Liver (tissue), 8 donors: ENCODE measurements at regions not wholly inside any gene's neighbourhood (a gene's known extent, or its start where the extent isn't known, plus 50 kb on each side); places are given as distances from the start of the nearest gene placed in this dataset.

ENCODE experiments used
- DNase-seq: peaks from one replicate; pipeline ENCODE4 v3.0.0-alpha.2; 2017; ENCODE audit warnings: low spot score
- H3K27ac ChIP-seq, 2 donors: one replicate each; pipeline ENCODE4 v1.7.0; 2013; ENCODE audit warnings: inconsistent platforms in 2 of 2, low read length in 2 of 2, control low read depth in 1 of 2, low read depth in 1 of 2, mild to moderate bottlenecking in 1 of 2
- H3K27me3 ChIP-seq, 4 donors: one replicate each; pipeline versions ENCODE4 v1.6.1 to v1.7.0; 2013; ENCODE audit warnings: low read length in 3 of 4, inconsistent platforms in 1 of 4, mild to moderate bottlenecking in 1 of 4, moderate library complexity in 1 of 4; ENCODE audit not compliant: control insufficient read depth in 4 of 4, insufficient read depth in 4 of 4
- H3K36me3 ChIP-seq, 4 donors: one replicate each; pipeline versions ENCODE4 v1.6.1 to v1.7.0; 2013; ENCODE audit warnings: low read length in 3 of 4, mild to moderate bottlenecking in 3 of 4, low read depth in 1 of 4, moderate library complexity in 1 of 4; ENCODE audit not compliant: control insufficient read depth in 4 of 4, insufficient read depth in 3 of 4
- H3K4me1 ChIP-seq, 4 donors: one replicate each; pipeline versions ENCODE4 v1.6.1 to v1.7.0; 2013; ENCODE audit warnings: low read length in 3 of 4, mild to moderate bottlenecking in 3 of 4, moderate library complexity in 1 of 4; ENCODE audit not compliant: control insufficient read depth in 4 of 4, insufficient read depth in 4 of 4
- H3K4me3 ChIP-seq, 3 donors: one replicate each; pipeline versions ENCODE4 v1.6.1 to v1.7.0; 2013; ENCODE audit warnings: low read length in 3 of 3, control low read depth in 1 of 3, low read depth in 1 of 3, mild to moderate bottlenecking in 1 of 3
- H3K9ac ChIP-seq, 2 donors: one replicate each; pipeline ENCODE4 v1.7.0; 2013; ENCODE audit warnings: low read length in 2 of 2, mild to moderate bottlenecking in 2 of 2, moderate library complexity in 2 of 2, control low read depth in 1 of 2, low read depth in 1 of 2
- H3K9me3 ChIP-seq, 4 donors: one replicate each; pipeline versions ENCODE4 v1.6.1 to v1.7.0; 2013; ENCODE audit warnings: low read length in 3 of 4; ENCODE audit not compliant: control insufficient read depth in 4 of 4
- EGR1 ChIP-seq, 2 donors: IDR thresholded peaks; 2 replicates each; pipeline ENCODE4 v1.6.1; 2016 to 2018; ENCODE audit warnings: antibody characterized with exemption in 2 of 2, low read depth in 2 of 2
- FOXA1 ChIP-seq: IDR thresholded peaks from 2 replicates; pipeline ENCODE4 v1.6.1; 2016; ENCODE audit warnings: antibody characterized with exemption
- FOXA2 ChIP-seq: IDR thresholded peaks from 2 replicates; pipeline ENCODE4 v1.6.1; 2016; ENCODE audit warnings: antibody characterized with exemption
- GABPA ChIP-seq, 2 donors: IDR thresholded peaks in 1 of 2; conservative IDR thresholded peaks in 1 of 2; 2 replicates each; pipeline ENCODE4 v1.6.1; 2016; ENCODE audit warnings: antibody characterized with exemption in 2 of 2, mild to moderate bottlenecking in 1 of 2, moderate library complexity in 1 of 2
- HNF4A ChIP-seq, 2 donors: conservative IDR thresholded peaks; 2 replicates each; pipeline ENCODE4 v1.6.1; 2016; ENCODE audit warnings: antibody characterized with exemption in 2 of 2, mild to moderate bottlenecking in 2 of 2
- HNF4G ChIP-seq: IDR thresholded peaks from 2 replicates; pipeline ENCODE4 v1.6.1; 2016; ENCODE audit warnings: antibody characterized with exemption
- JUND ChIP-seq, 2 donors: IDR thresholded peaks; 2 replicates each; pipeline ENCODE4 v1.6.1; 2016; ENCODE audit warnings: antibody characterized with exemption in 2 of 2
- MAX ChIP-seq: IDR thresholded peaks from 2 replicates; pipeline ENCODE4 v1.6.1; 2016; ENCODE audit warnings: antibody characterized with exemption
- NR2F2 ChIP-seq: IDR thresholded peaks from 2 replicates; pipeline ENCODE4 v1.6.1; 2016; ENCODE audit warnings: antibody characterized with exemption
- RAD21 ChIP-seq, 2 donors: IDR thresholded peaks; 2 replicates each; pipeline ENCODE4 v1.6.1; 2016; ENCODE audit warnings: antibody characterized with exemption in 2 of 2, mild to moderate bottlenecking in 2 of 2
- RXRA ChIP-seq, 2 donors: IDR thresholded peaks; 2 replicates each; pipeline ENCODE4 v1.6.1; 2017 to 2018; ENCODE audit warnings: antibody characterized with exemption in 2 of 2, mild to moderate bottlenecking in 1 of 2
- SP1 ChIP-seq: IDR thresholded peaks from 2 replicates; pipeline ENCODE4 v1.6.1; 2018; ENCODE audit warnings: antibody characterized with exemption, mild to moderate bottlenecking
- TAF1 ChIP-seq: conservative IDR thresholded peaks from 2 replicates; pipeline ENCODE4 v1.6.1; 2016; ENCODE audit warnings: antibody characterized with exemption, mild to moderate bottlenecking
- YY1 ChIP-seq: IDR thresholded peaks from 2 replicates; pipeline ENCODE4 v1.6.1; 2016; ENCODE audit warnings: antibody characterized with exemption, mild to moderate bottlenecking
- WGBS: extraction: QIAGEN DNeasy Blood & Tissue Kit; methylation state at CpG from one replicate; pipeline ENCODE4 v1.1.7; 2013; 5-methylcytosine and 5-hydroxymethylcytosine counted together
- TF ChIP-seq, protein P1 (sequence below): IDR thresholded peaks from 2 replicates; pipeline ENCODE4 v1.6.1; 2016; ENCODE audit warnings: antibody characterized with exemption
- TF ChIP-seq, protein P2 (sequence below): IDR thresholded peaks from 2 replicates; pipeline ENCODE4 v1.6.1; 2016; ENCODE audit warnings: antibody characterized with exemption, mild to moderate bottlenecking
- TF ChIP-seq, protein P3 (sequence below): IDR thresholded peaks from 2 replicates; pipeline ENCODE4 v1.6.1; 2016; ENCODE audit warnings: antibody characterized with exemption
- TF ChIP-seq, protein P4 (sequence below): fragments of 150-350 bp; IDR thresholded peaks from 2 replicates; pipeline ENCODE4 v1.5.1; 2017; ENCODE audit warnings: improper control_type of control experiment, low read depth, low read length; ENCODE audit not compliant: missing input control
- donor health status: healthy.
- donor health status: healthy.
- donor health status: healthy.
- donor health status: healthy.
- donor health status: healthy.

DNA sequence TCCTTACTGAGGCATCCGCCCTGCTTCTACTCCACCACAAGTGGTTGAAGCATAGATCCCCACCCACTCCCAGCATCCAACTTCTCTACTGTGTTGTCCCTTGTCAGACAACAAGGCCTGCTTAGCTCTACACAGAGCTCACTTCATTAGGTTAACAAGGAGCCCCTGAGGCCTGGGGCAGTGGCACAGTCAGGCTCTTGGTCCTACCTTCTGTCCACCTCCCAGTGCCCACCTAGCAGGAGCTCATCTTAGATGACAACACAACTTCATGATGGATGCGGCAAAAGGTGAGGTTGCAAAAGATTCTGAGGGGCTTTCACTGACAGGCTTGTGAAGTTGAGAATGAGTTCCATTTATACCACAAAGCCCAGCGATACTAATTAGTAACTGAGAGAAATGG lies 432.0 kb upstream of the CDH5 start:
- TF ChIP-seq, protein P1, sequence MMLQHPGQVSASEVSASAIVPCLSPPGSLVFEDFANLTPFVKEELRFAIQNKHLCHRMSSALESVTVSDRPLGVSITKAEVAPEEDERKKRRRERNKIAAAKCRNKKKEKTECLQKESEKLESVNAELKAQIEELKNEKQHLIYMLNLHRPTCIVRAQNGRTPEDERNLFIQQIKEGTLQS, result no peak
- TF ChIP-seq EGR1 (IDR thresholded peaks at IDR 0.05; ENCODE audit: low read depth in 2 of 2), result no peak
- no peak for TF ChIP-seq FOXA1
- TF ChIP-seq TAF1, result no peak
- TF ChIP-seq HNF4A (conservative IDR thresholded peaks at IDR 0.05), result no peak
- TF ChIP-seq GABPA (IDR thresholded peaks at IDR 0.05 in 1 of 2, conservative IDR thresholded peaks at IDR 0.05 in 1 of 2), result no peak
- TF ChIP-seq RXRA (IDR thresholded peaks at IDR 0.05), result no peak
- no peak for TF ChIP-seq MAX
- TF ChIP-seq, protein P2, sequence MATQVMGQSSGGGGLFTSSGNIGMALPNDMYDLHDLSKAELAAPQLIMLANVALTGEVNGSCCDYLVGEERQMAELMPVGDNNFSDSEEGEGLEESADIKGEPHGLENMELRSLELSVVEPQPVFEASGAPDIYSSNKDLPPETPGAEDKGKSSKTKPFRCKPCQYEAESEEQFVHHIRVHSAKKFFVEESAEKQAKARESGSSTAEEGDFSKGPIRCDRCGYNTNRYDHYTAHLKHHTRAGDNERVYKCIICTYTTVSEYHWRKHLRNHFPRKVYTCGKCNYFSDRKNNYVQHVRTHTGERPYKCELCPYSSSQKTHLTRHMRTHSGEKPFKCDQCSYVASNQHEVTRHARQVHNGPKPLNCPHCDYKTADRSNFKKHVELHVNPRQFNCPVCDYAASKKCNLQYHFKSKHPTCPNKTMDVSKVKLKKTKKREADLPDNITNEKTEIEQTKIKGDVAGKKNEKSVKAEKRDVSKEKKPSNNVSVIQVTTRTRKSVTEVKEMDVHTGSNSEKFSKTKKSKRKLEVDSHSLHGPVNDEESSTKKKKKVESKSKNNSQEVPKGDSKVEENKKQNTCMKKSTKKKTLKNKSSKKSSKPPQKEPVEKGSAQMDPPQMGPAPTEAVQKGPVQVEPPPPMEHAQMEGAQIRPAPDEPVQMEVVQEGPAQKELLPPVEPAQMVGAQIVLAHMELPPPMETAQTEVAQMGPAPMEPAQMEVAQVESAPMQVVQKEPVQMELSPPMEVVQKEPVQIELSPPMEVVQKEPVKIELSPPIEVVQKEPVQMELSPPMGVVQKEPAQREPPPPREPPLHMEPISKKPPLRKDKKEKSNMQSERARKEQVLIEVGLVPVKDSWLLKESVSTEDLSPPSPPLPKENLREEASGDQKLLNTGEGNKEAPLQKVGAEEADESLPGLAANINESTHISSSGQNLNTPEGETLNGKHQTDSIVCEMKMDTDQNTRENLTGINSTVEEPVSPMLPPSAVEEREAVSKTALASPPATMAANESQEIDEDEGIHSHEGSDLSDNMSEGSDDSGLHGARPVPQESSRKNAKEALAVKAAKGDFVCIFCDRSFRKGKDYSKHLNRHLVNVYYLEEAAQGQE, result no peak
- TF ChIP-seq HNF4G, result no peak
- no peak for TF ChIP-seq YY1
- TF ChIP-seq, protein P3, sequence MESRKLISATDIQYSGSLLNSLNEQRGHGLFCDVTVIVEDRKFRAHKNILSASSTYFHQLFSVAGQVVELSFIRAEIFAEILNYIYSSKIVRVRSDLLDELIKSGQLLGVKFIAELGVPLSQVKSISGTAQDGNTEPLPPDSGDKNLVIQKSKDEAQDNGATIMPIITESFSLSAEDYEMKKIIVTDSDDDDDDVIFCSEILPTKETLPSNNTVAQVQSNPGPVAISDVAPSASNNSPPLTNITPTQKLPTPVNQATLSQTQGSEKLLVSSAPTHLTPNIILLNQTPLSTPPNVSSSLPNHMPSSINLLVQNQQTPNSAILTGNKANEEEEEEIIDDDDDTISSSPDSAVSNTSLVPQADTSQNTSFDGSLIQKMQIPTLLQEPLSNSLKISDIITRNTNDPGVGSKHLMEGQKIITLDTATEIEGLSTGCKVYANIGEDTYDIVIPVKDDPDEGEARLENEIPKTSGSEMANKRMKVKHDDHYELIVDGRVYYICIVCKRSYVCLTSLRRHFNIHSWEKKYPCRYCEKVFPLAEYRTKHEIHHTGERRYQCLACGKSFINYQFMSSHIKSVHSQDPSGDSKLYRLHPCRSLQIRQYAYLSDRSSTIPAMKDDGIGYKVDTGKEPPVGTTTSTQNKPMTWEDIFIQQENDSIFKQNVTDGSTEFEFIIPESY, result no peak
- TF ChIP-seq JUND (IDR thresholded peaks at IDR 0.05), result no peak
- TF ChIP-seq FOXA2, result no peak
- TF ChIP-seq NR2F2, result no peak
- no peak for TF ChIP-seq RAD21 (IDR thresholded peaks at IDR 0.05)
- TF ChIP-seq SP1, result no peak
- TF ChIP-seq, protein P4, sequence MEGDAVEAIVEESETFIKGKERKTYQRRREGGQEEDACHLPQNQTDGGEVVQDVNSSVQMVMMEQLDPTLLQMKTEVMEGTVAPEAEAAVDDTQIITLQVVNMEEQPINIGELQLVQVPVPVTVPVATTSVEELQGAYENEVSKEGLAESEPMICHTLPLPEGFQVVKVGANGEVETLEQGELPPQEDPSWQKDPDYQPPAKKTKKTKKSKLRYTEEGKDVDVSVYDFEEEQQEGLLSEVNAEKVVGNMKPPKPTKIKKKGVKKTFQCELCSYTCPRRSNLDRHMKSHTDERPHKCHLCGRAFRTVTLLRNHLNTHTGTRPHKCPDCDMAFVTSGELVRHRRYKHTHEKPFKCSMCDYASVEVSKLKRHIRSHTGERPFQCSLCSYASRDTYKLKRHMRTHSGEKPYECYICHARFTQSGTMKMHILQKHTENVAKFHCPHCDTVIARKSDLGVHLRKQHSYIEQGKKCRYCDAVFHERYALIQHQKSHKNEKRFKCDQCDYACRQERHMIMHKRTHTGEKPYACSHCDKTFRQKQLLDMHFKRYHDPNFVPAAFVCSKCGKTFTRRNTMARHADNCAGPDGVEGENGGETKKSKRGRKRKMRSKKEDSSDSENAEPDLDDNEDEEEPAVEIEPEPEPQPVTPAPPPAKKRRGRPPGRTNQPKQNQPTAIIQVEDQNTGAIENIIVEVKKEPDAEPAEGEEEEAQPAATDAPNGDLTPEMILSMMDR, result no peak
- H3K9ac ChIP-seq, result no peak overlapping the region
- 97% methylated on average over 3 of the region's 3 CpGs for WGBS
- no peak overlapping the region for H3K4me3 ChIP-seq
- no peaks in the 10 kb centered on the region for H3K27me3 ChIP-seq
- no peaks in the 10 kb centered on the region for H3K36me3 ChIP-seq
- DNase-seq, result no peak
- no peaks in the 10 kb centered on the region for H3K9me3 ChIP-seq
- no peak overlapping the region for H3K27ac ChIP-seq
- peaks cover 0 to 9% (median 5%) of the 10 kb centered on the region in 4 donors for H3K4me1 ChIP-seq
